Ascending aorta (tissue), 2 donors: ENCODE measurements at regions not wholly inside any gene's neighbourhood (a gene's known extent, or its start where the extent isn't known, plus 50 kb on each side); places are given as distances from the start of the nearest gene placed in this dataset.

Experiments
- DNase-seq, 2 donors: peaks; one replicate each; pipeline ENCODE4 v3.0.0-alpha.2; 2019; ENCODE audit warnings: low spot score in 2 of 2
- H3K27ac ChIP-seq, 2 donors: fragments of 200-600 bp; sonication (generic); one replicate each; pipeline ENCODE4 v1.5.1; 2016 to 2017; ENCODE audit warnings: mild to moderate bottlenecking in 1 of 2
- H3K27me3 ChIP-seq: fragments of 200-600 bp; sonication (generic); one replicate; pipeline ENCODE4 v1.5.1; 2017
- H3K36me3 ChIP-seq, 2 donors: fragments of 200-600 bp; sonication (generic); one replicate each; pipeline ENCODE4 v1.5.1; 2016
- H3K4me1 ChIP-seq, 2 donors: fragments of 200-600 bp; sonication (generic); one replicate each; pipeline ENCODE4 v1.5.1; 2016 to 2017; ENCODE audit warnings: mild to moderate bottlenecking in 1 of 2
- H3K4me3 ChIP-seq, 2 donors: fragments of 200-600 bp; sonication (generic); one replicate each; pipeline ENCODE4 v1.5.1; 2016 to 2017; ENCODE audit warnings: mild to moderate bottlenecking in 1 of 2
- H3K9me3 ChIP-seq, 2 donors: fragments of 200-600 bp; sonication (generic); one replicate each; pipeline ENCODE4 v1.5.1; 2016
- intact Hi-C: fragments of 100-400 bp; cut with DNase I; formaldehyde crosslinking; loops from one replicate; pipeline ENCODE4 v1.15.1; 2023
- TF ChIP-seq, protein P1 (sequence below), 3 experiments: fragments of 200-600 bp in 2 of 3; fragments of 450-650 bp in 1 of 3; sonication (generic) in 2 of 3; IDR thresholded peaks; one replicate each; pipeline ENCODE4 v1.5.1; 2016 to 2019; ENCODE audit warnings: antibody characterized with exemption in 3 of 3, mild to moderate bottlenecking in 1 of 3, moderate library complexity in 1 of 3

DNA sequence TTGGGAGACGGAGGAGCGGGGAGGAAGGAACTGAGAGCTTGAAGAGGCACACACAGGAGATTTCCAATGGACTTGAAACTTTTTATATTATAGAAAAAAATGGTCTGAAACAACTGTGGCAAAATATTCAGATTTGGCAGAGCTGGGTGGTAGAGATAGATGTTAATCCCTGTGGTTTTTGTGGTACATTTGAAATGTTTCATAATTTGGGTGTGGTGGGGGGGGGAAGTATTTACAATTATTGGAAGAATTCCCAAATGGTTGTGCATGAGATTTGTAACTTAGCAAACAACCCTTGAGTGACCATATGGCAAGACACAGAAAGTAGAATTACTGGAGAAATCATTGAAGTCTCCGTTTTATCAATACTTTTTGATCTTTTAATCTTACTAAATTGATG lies 588.8 kb upstream of the PSMD7 start:
- TF ChIP-seq, protein P1, sequence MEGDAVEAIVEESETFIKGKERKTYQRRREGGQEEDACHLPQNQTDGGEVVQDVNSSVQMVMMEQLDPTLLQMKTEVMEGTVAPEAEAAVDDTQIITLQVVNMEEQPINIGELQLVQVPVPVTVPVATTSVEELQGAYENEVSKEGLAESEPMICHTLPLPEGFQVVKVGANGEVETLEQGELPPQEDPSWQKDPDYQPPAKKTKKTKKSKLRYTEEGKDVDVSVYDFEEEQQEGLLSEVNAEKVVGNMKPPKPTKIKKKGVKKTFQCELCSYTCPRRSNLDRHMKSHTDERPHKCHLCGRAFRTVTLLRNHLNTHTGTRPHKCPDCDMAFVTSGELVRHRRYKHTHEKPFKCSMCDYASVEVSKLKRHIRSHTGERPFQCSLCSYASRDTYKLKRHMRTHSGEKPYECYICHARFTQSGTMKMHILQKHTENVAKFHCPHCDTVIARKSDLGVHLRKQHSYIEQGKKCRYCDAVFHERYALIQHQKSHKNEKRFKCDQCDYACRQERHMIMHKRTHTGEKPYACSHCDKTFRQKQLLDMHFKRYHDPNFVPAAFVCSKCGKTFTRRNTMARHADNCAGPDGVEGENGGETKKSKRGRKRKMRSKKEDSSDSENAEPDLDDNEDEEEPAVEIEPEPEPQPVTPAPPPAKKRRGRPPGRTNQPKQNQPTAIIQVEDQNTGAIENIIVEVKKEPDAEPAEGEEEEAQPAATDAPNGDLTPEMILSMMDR (IDR thresholded peaks at IDR 0.05), result no peak
- no peaks in the 10 kb centered on the region for H3K9me3 ChIP-seq
- intact Hi-C loops, result no loop called here
- no peak overlapping the region for H3K27ac ChIP-seq
- DNase-seq, result no peak
- peaks cover 0 to 8% of the 10 kb centered on the region in 2 donors for H3K4me1 ChIP-seq
- no peak overlapping the region for H3K4me3 ChIP-seq
- no peaks in the 10 kb centered on the region for H3K27me3 ChIP-seq
- no peaks in the 10 kb centered on the region for H3K36me3 ChIP-seq

DNA sequence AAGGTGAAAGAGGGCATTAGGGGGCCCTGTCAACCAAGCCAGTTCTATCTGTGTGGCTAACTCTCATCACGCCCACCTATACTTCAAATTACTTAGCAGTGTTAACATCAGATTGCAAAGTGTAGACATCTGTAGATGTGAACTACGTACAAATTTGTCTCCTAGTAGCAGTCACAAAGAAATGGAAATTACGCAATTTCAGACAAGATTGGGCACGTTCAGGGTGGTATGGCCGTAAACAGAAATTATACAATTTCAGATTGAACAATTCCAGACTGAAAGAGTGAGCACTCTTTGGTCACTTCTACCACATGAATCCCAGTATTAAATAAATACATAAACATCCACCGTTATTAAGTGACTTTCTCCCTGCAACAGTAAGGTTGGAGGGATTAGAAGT lies 592.7 kb upstream of the PSMD7 start:
- Histone ChIP-seq H3K4me1 (peaks cover 0 to 2% of the 10 kb centered on the region in 2 donors), H3K36me3 (no peaks in the 10 kb centered on the region), H3K27ac (no peak overlapping the region), H3K9me3 (no peaks in the 10 kb centered on the region), H3K27me3 (no peaks in the 10 kb centered on the region), H3K4me3 (no peak overlapping the region)
- no peak for DNase-seq
- TF ChIP-seq, protein P1 (IDR thresholded peaks at IDR 0.05), result no peak
- intact Hi-C loops, result no loop called here

DNA sequence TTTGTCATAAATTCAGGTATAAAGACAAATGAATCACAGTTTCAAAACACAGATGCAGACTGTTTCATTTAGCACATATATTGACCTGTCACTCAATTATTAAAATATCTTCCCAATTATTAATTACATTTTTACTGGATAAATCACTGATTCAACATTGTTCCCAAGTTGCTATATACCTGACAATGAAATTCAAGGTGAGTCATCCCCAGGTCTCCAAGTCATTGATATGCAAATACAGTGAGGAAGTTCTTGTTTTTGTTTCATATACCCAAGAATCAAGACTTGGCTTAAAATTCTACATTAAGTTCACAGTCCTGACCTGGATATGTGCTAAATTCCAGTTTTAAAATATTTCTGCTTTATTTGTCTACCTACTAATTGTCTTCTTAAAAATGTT lies 599.3 kb upstream of the PSMD7 start:
- H3K27ac ChIP-seq, result no peak overlapping the region
- H3K4me1 ChIP-seq, result peaks cover 0 to 3% of the 10 kb centered on the region in 2 donors
- TF ChIP-seq, protein P1 (IDR thresholded peaks at IDR 0.05), result no peak
- H3K27me3 ChIP-seq, result no peaks in the 10 kb centered on the region
- H3K4me3 ChIP-seq, result no peak overlapping the region
- intact Hi-C loops, result no loop called here
- no peaks in the 10 kb centered on the region for H3K9me3 ChIP-seq
- no peak for DNase-seq
- no peaks in the 10 kb centered on the region for H3K36me3 ChIP-seq

DNA sequence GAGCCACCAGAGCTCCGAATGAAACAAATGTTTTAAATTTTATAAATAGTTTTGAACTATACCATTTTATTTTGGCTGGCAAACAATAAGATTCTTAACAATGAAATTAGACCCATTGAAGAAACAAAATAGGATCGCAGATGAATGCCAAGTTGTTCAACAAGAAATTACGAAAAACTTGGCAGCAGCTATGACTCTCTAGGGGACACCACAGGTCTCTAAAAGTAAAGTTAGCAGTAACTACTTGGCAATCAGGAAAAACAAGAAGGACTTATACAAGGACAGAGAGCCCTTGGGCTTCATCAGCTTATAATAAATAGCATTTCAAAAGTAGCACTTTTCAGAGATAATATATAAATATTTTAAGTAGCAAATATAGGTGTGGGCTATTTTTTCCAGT lies 603.8 kb upstream of the PSMD7 start:
- intact Hi-C loops, result no loop called here
- H3K27me3 ChIP-seq, result no peaks in the 10 kb centered on the region
- no peaks in the 10 kb centered on the region for H3K36me3 ChIP-seq
- no peak overlapping the region for H3K27ac ChIP-seq
- no peak overlapping the region for H3K4me3 ChIP-seq
- peaks cover 0 to 3% of the 10 kb centered on the region in 2 donors for H3K4me1 ChIP-seq
- no peaks in the 10 kb centered on the region for H3K9me3 ChIP-seq
- TF ChIP-seq, protein P1 (IDR thresholded peaks at IDR 0.05), result no peak
- no peak for DNase-seq

DNA sequence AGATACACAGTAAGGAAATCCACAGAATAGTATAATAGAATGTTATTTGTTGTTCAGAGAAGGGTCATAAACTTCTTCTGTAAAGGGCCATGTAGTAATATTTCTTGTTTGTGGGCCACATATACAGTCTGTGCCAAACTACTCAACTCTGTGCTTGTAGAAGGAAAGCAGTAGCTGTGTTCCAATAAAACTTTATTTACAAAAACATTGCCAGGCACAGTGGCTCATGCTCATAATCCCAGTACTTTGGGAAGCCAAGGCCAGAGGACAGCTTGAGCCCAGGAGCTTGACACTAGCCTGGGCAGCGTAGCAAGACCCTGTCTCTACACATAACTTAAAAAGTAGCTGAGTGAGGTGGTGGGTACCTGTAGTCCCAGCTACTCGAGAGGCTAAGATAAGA lies 612.8 kb upstream of the PSMD7 start:
- H3K27me3 ChIP-seq, result no peaks in the 10 kb centered on the region
- DNase-seq, result no peak
- TF ChIP-seq, protein P1 (IDR thresholded peaks at IDR 0.05), result no peak
- H3K36me3 ChIP-seq, result no peaks in the 10 kb centered on the region
- H3K27ac ChIP-seq, result no peak overlapping the region
- intact Hi-C loops, result no loop called here
- H3K4me3 ChIP-seq, result no peak overlapping the region
- no peaks in the 10 kb centered on the region for H3K9me3 ChIP-seq
- H3K4me1 ChIP-seq, result no peaks in the 10 kb centered on the region

DNA sequence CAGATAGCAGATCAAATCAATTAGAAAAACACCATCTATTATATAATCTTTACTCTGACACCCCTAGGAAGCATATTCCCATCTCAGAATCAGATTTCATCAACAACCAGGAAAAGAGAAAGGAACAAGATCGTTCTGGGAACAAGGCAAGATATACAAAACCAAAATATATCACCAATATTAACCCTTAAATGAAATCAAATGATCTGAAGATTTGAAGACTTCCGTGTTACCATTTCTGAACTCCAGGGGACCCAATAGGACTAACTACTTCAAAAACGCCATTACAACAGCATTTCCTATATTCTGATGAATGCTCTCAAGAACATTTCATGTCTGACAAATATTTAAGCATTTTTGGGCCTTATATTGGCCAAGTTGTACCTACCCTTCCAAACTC lies 624.2 kb upstream of the ZFHX3 start:
- no peak overlapping the region for H3K4me3 ChIP-seq
- TF ChIP-seq, protein P1 (IDR thresholded peaks at IDR 0.05), result no peak
- intact Hi-C loops, result no loop called here
- DNase-seq, result no peak
- peaks cover 0 to 3% of the 10 kb centered on the region in 2 donors for H3K4me1 ChIP-seq
- H3K27me3 ChIP-seq, result no peaks in the 10 kb centered on the region
- H3K36me3 ChIP-seq, result no peaks in the 10 kb centered on the region
- H3K9me3 ChIP-seq, result no peaks in the 10 kb centered on the region
- no peak overlapping the region for H3K27ac ChIP-seq
